Ascending aorta (tissue), 2 donors: ENCODE measurements at regions not wholly inside any gene's neighbourhood (a gene's known extent, or its start where the extent isn't known, plus 50 kb on each side); places are given as distances from the start of the nearest gene placed in this dataset.
"Not testable (repeated sequence)": the region's sequence is repeated elsewhere in the genome, so short reads cannot be mapped to it uniquely, and the experiment has no call there.

Experiments used
- DNase-seq, 2 donors: peaks; one replicate each; pipeline ENCODE4 v3.0.0-alpha.2; 2019; ENCODE audit warnings: low spot score in 2 of 2
- H3K27ac ChIP-seq, 2 donors: fragments of 200-600 bp; sonication (generic); one replicate each; pipeline ENCODE4 v1.5.1; 2016 to 2017; ENCODE audit warnings: mild to moderate bottlenecking in 1 of 2
- H3K27me3 ChIP-seq: fragments of 200-600 bp; sonication (generic); one replicate; pipeline ENCODE4 v1.5.1; 2017
- H3K36me3 ChIP-seq, 2 donors: fragments of 200-600 bp; sonication (generic); one replicate each; pipeline ENCODE4 v1.5.1; 2016
- H3K4me1 ChIP-seq, 2 donors: fragments of 200-600 bp; sonication (generic); one replicate each; pipeline ENCODE4 v1.5.1; 2016 to 2017; ENCODE audit warnings: mild to moderate bottlenecking in 1 of 2
- H3K4me3 ChIP-seq, 2 donors: fragments of 200-600 bp; sonication (generic); one replicate each; pipeline ENCODE4 v1.5.1; 2016 to 2017; ENCODE audit warnings: mild to moderate bottlenecking in 1 of 2
- H3K9me3 ChIP-seq, 2 donors: fragments of 200-600 bp; sonication (generic); one replicate each; pipeline ENCODE4 v1.5.1; 2016
- intact Hi-C: fragments of 100-400 bp; cut with DNase I; formaldehyde crosslinking; loops from one replicate; pipeline ENCODE4 v1.15.1; 2023
- TF ChIP-seq, protein P1 (sequence below), 3 experiments: fragments of 200-600 bp in 2 of 3; fragments of 450-650 bp in 1 of 3; sonication (generic) in 2 of 3; IDR thresholded peaks; one replicate each; pipeline ENCODE4 v1.5.1; 2016 to 2019; ENCODE audit warnings: antibody characterized with exemption in 3 of 3, mild to moderate bottlenecking in 1 of 3, moderate library complexity in 1 of 3

DNA sequence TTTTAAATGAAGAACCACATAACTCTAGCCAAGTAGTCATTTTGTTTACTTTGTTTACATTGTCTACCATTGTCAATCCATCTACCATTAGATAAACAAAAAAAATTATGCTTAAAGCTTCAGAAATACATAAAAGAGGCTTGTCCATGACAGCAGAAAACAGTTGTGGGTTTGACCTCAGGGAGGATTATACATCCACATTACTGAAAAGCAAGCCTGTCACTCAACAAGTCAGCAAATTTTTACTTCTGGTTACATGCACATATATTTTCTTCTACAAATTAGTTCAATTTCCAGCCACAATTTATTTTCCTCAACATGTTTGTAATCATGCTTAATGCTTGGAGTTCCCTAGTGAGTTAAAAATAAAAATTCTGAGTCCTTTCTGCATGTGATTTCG, 713.3 kb downstream of the COL12A1 start:
- intact Hi-C loops, result no loop called here
- H3K36me3 ChIP-seq, result no peaks in the 10 kb centered on the region
- H3K4me1 ChIP-seq, result no peaks in the 10 kb centered on the region
- H3K9me3 ChIP-seq, result no peaks in the 10 kb centered on the region
- TF ChIP-seq, protein P1, sequence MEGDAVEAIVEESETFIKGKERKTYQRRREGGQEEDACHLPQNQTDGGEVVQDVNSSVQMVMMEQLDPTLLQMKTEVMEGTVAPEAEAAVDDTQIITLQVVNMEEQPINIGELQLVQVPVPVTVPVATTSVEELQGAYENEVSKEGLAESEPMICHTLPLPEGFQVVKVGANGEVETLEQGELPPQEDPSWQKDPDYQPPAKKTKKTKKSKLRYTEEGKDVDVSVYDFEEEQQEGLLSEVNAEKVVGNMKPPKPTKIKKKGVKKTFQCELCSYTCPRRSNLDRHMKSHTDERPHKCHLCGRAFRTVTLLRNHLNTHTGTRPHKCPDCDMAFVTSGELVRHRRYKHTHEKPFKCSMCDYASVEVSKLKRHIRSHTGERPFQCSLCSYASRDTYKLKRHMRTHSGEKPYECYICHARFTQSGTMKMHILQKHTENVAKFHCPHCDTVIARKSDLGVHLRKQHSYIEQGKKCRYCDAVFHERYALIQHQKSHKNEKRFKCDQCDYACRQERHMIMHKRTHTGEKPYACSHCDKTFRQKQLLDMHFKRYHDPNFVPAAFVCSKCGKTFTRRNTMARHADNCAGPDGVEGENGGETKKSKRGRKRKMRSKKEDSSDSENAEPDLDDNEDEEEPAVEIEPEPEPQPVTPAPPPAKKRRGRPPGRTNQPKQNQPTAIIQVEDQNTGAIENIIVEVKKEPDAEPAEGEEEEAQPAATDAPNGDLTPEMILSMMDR (IDR thresholded peaks at IDR 0.05), result no peak
- DNase-seq, result no peak
- no peak overlapping the region for H3K27ac ChIP-seq
- H3K27me3 ChIP-seq, result no peaks in the 10 kb centered on the region
- H3K4me3 ChIP-seq, result no peak overlapping the region

DNA sequence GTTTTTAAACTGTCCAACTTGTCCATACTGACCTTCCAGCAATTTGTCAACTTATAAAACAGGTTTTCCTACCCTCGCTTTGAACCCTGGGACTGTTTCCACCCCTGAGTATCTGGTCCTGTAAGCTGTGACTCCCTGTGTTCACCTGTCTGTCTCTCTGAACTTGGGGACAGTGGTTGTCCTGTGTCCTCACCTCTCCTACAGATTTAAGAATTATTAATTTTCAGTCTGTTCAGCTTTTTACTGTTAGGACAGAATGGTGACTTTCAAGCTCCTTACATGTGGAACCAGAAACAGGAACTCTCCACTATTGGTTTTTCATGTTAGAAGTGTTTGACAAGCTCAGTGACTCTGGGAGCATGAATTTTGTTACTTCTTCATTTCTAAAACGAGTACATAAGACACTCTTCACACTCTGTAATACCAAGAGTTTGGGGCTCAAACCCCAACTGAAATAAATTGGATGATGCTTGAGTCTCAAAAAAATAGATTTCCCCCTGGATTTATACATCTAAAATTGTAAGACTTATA, 713.9 kb downstream of the COL12A1 start:
- Histone ChIP-seq H3K4me3 (no peak overlapping the region), H3K4me1 (no peaks in the 10 kb centered on the region), H3K36me3 (no peaks in the 10 kb centered on the region), H3K27ac (no peak overlapping the region), H3K27me3 (no peaks in the 10 kb centered on the region), H3K9me3 (no peaks in the 10 kb centered on the region)
- TF ChIP-seq, protein P1 (IDR thresholded peaks at IDR 0.05), result no peak
- no peak for DNase-seq
- intact Hi-C loops, result no loop called here

DNA sequence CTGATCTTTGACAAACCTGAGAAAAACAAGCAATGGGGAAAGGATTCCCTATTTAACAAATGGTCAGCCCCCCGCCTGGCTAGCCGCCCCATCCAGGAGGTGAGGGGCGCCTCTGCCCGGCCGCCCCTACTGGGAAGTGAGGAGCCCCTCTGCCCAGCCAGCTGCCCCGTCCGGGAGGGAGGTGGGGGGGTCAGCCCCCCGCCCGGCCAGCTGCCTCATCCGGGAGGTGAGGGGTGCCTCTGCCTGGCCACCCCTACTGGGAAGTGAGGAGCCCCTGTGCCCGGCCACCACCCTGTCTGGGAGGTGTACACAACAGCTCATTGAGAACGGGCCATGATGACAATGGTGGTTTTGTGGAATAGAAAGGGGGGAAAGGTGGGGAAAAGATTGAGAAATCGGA, 717.1 kb downstream of the COL12A1 start:
- H3K4me3 ChIP-seq, H3K27ac ChIP-seq, H3K36me3 ChIP-seq, H3K27me3 ChIP-seq, intact Hi-C loops, H3K9me3 ChIP-seq, H3K4me1 ChIP-seq, DNase-seq: not testable (repeated sequence)

DNA sequence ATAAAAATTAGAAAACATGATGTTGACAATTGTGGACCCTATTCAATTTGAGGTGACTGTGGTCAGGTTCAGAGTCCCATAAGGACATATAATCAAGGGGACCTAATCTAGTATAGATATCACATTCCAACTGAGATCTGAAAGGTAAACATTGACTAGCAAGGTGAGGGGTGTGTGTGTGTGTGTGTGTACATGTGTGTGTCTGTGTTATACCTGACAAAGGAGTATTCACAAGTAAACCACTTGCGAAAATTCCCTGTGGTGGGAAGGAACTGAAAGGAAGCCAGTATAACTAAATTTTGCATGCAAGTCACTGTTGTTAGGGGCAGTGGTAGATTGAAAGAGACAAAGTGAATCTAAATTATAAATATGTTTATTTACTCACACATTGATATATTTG, 723.7 kb downstream of the COL12A1 start:
- no peaks in the 10 kb centered on the region for H3K36me3 ChIP-seq
- no peak for DNase-seq
- H3K27me3 ChIP-seq, result no peaks in the 10 kb centered on the region
- TF ChIP-seq, protein P1 (IDR thresholded peaks at IDR 0.05), result no peak
- intact Hi-C loops, result no loop called here
- H3K27ac ChIP-seq, result no peak overlapping the region
- H3K9me3 ChIP-seq, result no peaks in the 10 kb centered on the region
- H3K4me1 ChIP-seq, result no peaks in the 10 kb centered on the region
- H3K4me3 ChIP-seq, result no peak overlapping the region

DNA sequence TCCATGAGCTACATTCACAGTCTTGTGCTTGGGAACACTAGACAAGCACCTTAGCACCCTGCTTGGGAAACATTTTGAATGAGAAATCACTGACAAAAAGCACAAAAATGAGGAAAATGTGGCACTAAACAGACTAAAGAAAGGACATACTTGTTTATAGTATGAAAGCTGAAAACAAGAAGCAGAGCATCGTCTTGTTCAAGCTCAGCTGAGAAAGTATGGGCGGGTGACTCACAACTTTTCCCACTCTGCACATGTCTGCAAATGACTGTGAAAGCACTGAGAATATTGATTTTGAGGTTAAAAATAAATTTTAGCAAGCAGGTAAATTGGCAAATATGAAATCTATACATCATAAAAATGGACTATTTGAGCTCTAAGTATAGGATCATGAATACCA, 725.3 kb downstream of the COL12A1 start:
- Histone ChIP-seq H3K36me3 (no peaks in the 10 kb centered on the region), H3K4me3 (no peak overlapping the region), H3K27me3 (no peaks in the 10 kb centered on the region), H3K9me3 (no peaks in the 10 kb centered on the region), H3K27ac (no peak overlapping the region), H3K4me1 (no peaks in the 10 kb centered on the region)
- TF ChIP-seq, protein P1 (IDR thresholded peaks at IDR 0.05), result no peak
- intact Hi-C loops, result no loop called here
- no peak for DNase-seq

DNA sequence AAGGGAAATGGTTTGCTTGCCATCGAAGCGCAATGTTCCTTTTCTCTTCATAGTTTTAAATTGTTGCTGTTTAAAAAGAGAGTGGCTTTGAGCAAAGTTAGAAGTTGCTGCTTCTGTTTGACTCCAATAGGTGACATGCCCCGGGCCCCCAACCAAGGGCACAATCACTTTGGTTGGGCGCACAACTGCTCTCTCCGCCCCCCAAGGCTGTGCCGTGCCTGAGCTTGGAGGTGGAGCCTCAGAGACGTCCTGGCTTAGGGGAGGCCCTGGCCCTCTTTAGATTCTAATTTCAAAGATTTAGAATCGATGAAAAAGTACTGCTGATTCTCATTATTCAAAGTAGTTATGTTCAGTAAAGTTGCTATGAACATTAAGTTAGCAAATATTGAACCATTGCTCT, 725.9 kb downstream of the COL12A1 start:
- no peak overlapping the region for H3K27ac ChIP-seq
- H3K4me3 ChIP-seq, result no peak overlapping the region
- H3K9me3 ChIP-seq, result no peaks in the 10 kb centered on the region
- no peaks in the 10 kb centered on the region for H3K4me1 ChIP-seq
- DNase-seq, result no peak
- no peaks in the 10 kb centered on the region for H3K36me3 ChIP-seq
- intact Hi-C loops, result no loop called here
- no peaks in the 10 kb centered on the region for H3K27me3 ChIP-seq
- TF ChIP-seq, protein P1 (IDR thresholded peaks at IDR 0.05), result no peak
